Mucosa of gallbladder (tissue), 1 donor: ENCODE measurements at regions not wholly inside any gene's neighbourhood (a gene's known extent, or its start where the extent isn't known, plus 50 kb on each side); places are given as distances from the start of the nearest gene placed in this dataset.
"Not testable (repeated sequence)": the region's sequence is repeated elsewhere in the genome, so short reads cannot be mapped to it uniquely, and the experiment has no call there.

Experiments
- DNase-seq: peaks from one replicate; pipeline ENCODE4 v3.0.0-alpha.2; 2020; ENCODE audit warnings: low spot score
- donor health status: DM: no; HTN: no; CAD: no.

- no peak for DNase-seq
Observed at GRCh38 chr12:111271674-111272418, 97.0 kb downstream of the PHETA1 start.

GRCh38 chr12:111270774-111271173 is 98.1 kb downstream of the PHETA1 start:
- no peak for DNase-seq

GRCh38 chr12:111270239-111270638 is 98.7 kb downstream of the PHETA1 start:
- no peak for DNase-seq

GRCh38 chr12:111269718-111270117 is 99.2 kb downstream of the PHETA1 start:
- DNase-seq = no peak

- no peak for DNase-seq
Observed at GRCh38 chr12:111268738-111269572, 99.9 kb downstream of the PHETA1 start.

- DNase-seq = no peak
Observed at GRCh38 chr12:111267144-111267543, 101.8 kb downstream of the PHETA1 start.

GRCh38 chr12:111261911-111262676 is 106.8 kb downstream of the PHETA1 start:
- DNase-seq = no peak

- DNase-seq = no peak
Observed at GRCh38 chr12:111260732-111261131, 108.2 kb downstream of the PHETA1 start.

GRCh38 chr12:111259231-111259630 is 109.7 kb downstream of the PHETA1 start:
- no peak for DNase-seq

- not testable (repeated sequence) for DNase-seq
Observed at GRCh38 chr12:111258081-111258480, 110.8 kb downstream of the PHETA1 start.

GRCh38 chr12:111257435-111257902 is 111.4 kb downstream of the PHETA1 start:
- DNase-seq = no peak

GRCh38 chr12:111256629-111257434 is 112.1 kb downstream of the PHETA1 start:
- DNase-seq = no peak

GRCh38 chr12:111255261-111255660 is 113.6 kb downstream of the PHETA1 start:
- DNase-seq = no peak

- DNase-seq = no peak
Observed at GRCh38 chr12:111254106-111254505, 114.8 kb downstream of the PHETA1 start.

- no peak for DNase-seq
Observed at GRCh38 chr12:111253213-111253612, 115.7 kb downstream of the PHETA1 start.

- DNase-seq = no peak
Observed at GRCh38 chr12:111251787-111252186, 117.1 kb downstream of the PHETA1 start.

GRCh38 chr12:111251058-111251730 is 117.7 kb downstream of the PHETA1 start:
- no peak for DNase-seq

GRCh38 chr12:111250251-111250881 is 118.5 kb downstream of the PHETA1 start:
- DNase-seq = no peak

- DNase-seq = no peak
Observed at GRCh38 chr12:111249757-111250156, 119.1 kb downstream of the PHETA1 start.

- no peak for DNase-seq
Observed at GRCh38 chr12:111249018-111249370, 119.9 kb downstream of the PHETA1 start.
